Gastrocnemius medialis (tissue), 4 donors: ENCODE measurements at regions not wholly inside any gene's neighbourhood (a gene's known extent, or its start where the extent isn't known, plus 50 kb on each side); places are given as distances from the start of the nearest gene placed in this dataset.

Source experiments
- ATAC-seq, 2 donors: fragments of 150-250 bp; one replicate each; pipeline ENCODE4 v1.9.1; 2016
- DNase-seq, 2 donors: peaks; one replicate each; pipeline ENCODE4 v3.0.0-alpha.2; 2019
- H3K27ac ChIP-seq, 4 donors: fragments of 200-600 bp; sonication (generic); 1 replicate in 1 of 4; 2 replicates in 3 of 4; pipeline ENCODE4 v1.5.1; 2016 to 2018; ENCODE audit warnings: mild to moderate bottlenecking in 2 of 4, moderate library complexity in 1 of 4
- H3K27me3 ChIP-seq, 3 donors: fragments of 200-600 bp; sonication (generic) in 2 of 3; 1 replicate in 1 of 3; 2 replicates in 2 of 3; pipeline versions ENCODE4 v1.5.1 to v1.6.0; 2016 to 2019; ENCODE audit warnings: mild to moderate bottlenecking in 1 of 3, moderate library complexity in 1 of 3
- H3K36me3 ChIP-seq, 2 donors: fragments of 200-600 bp; sonication (generic) in 1 of 2; one replicate each; pipeline ENCODE4 v1.5.1; 2017 to 2018
- H3K4me1 ChIP-seq, 2 donors: fragments of 200-600 bp; sonication (generic) in 1 of 2; one replicate each; pipeline ENCODE4 v1.5.1; 2016 to 2017; ENCODE audit warnings: mild to moderate bottlenecking in 2 of 2
- H3K4me3 ChIP-seq, 4 donors: fragments of 200-600 bp; sonication (generic) in 3 of 4; 1 replicate in 1 of 4; 2 replicates in 3 of 4; pipeline ENCODE4 v1.5.1; 2016 to 2019; ENCODE audit warnings: mild to moderate bottlenecking in 2 of 4
- H3K9me3 ChIP-seq, 3 donors: fragments of 200-600 bp; sonication (generic) in 2 of 3; 1 replicate in 1 of 3; 2 replicates in 2 of 3; pipeline ENCODE4 v1.5.1; 2016 to 2019
- POLR2A ChIP-seq, 2 donors: fragments of 450-650 bp; IDR thresholded peaks; one replicate each; pipeline ENCODE4 v1.6.1; 2017; ENCODE audit warnings: antibody characterized with exemption in 2 of 2, mild to moderate bottlenecking in 2 of 2, moderate library complexity in 2 of 2
- in situ Hi-C, 4 donors: fragments of 200-750 bp; cut with MboI; loops; one replicate each; pipeline versions ENCODE4 v1.15.0 to v1.8.0; 2017; ENCODE audit warnings: low sequenced_read_pairs in 4 of 4
- intact Hi-C: fragments of 100-400 bp; cut with DNase I; formaldehyde crosslinking; loops from one replicate; pipeline ENCODE4 v1.15.1; 2023; ENCODE audit warnings: low total_unique reads
- TF ChIP-seq, protein P1 (sequence below), 5 experiments: fragments of 450-650 bp in 3 of 5; fragments of 200-600 bp in 2 of 5; sonication (generic) in 2 of 5; IDR thresholded peaks in 4 of 5; conservative IDR thresholded peaks in 1 of 5; 1 replicate in 4 of 5; 2 replicates in 1 of 5; pipeline ENCODE4 v1.5.1; 2016 to 2019; ENCODE audit warnings: antibody characterized with exemption in 5 of 5, mild to moderate bottlenecking in 3 of 5, moderate library complexity in 3 of 5

DNA sequence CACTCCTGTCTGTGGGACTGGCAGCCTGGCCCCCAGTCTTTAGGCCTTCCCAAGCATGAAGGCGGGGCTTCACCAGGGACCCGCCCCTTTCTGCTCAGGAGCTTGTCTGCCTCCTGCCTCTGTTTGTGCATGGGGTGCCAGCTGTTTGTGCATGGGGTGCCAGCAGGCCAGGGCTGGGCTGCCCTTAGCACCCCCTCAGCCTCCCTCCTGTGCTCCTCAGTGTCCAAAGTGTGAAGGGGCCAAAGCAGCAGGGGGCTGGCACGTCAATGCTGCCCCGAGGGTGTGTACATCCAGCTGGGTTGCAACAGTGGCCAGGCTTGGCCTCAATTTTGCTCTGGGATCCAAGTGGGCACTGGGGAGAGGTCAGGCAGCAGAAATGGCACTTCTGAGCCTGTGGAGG, 298.0 kb upstream of the GALNT5 start:
- TF ChIP-seq, protein P1, sequence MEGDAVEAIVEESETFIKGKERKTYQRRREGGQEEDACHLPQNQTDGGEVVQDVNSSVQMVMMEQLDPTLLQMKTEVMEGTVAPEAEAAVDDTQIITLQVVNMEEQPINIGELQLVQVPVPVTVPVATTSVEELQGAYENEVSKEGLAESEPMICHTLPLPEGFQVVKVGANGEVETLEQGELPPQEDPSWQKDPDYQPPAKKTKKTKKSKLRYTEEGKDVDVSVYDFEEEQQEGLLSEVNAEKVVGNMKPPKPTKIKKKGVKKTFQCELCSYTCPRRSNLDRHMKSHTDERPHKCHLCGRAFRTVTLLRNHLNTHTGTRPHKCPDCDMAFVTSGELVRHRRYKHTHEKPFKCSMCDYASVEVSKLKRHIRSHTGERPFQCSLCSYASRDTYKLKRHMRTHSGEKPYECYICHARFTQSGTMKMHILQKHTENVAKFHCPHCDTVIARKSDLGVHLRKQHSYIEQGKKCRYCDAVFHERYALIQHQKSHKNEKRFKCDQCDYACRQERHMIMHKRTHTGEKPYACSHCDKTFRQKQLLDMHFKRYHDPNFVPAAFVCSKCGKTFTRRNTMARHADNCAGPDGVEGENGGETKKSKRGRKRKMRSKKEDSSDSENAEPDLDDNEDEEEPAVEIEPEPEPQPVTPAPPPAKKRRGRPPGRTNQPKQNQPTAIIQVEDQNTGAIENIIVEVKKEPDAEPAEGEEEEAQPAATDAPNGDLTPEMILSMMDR (IDR thresholded peaks at IDR 0.05 in 4 of 5, conservative IDR thresholded peaks at IDR 0.05 in 1 of 5) = no peak
- TF ChIP-seq POLR2A (IDR thresholded peaks at IDR 0.05) = no peak
- in situ Hi-C loops = no loop called here

DNA sequence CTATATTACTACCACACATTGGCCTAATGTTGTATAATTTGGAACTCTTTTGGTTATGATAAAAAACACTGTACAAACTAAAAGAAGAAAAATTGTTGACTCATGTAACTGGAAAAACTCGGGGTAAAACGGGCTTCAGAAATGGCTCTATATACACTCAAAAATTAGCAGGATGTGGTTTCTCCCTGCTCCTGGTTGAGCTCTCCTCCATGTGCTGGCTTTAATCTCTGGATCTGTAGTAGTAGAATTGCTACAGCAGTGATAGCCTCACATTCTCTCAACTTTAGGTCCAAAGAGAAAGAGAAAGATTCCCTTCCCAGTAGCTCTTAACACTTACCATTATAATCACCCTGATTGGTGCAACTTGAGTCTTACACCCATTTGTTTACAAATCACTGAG, 274.9 kb upstream of the GALNT5 start:
- Histone ChIP-seq H3K36me3 (no peaks in the 10 kb centered on the region), H3K9me3 (no peaks in the 10 kb centered on the region), H3K4me1 (no peaks in the 10 kb centered on the region), H3K4me3 (no peak overlapping the region), H3K27ac (no peak overlapping the region), H3K27me3 (no peaks in the 10 kb centered on the region)
- intact Hi-C loops (no loop called here), in situ Hi-C loops (no loop called here)
- TF ChIP-seq, protein P1 (IDR thresholded peaks at IDR 0.05 in 4 of 5, conservative IDR thresholded peaks at IDR 0.05 in 1 of 5) = no peak
- no peak for TF ChIP-seq POLR2A (IDR thresholded peaks at IDR 0.05)
- ATAC-seq (no peak), DNase-seq (no peak)

More for the DNA sequence above, 298.0 kb upstream of the GALNT5 start:
- H3K4me3 ChIP-seq = no peak overlapping the region
- H3K9me3 ChIP-seq = no peaks in the 10 kb centered on the region
- H3K27me3 ChIP-seq = no peaks in the 10 kb centered on the region
- intact Hi-C loops = no loop called here
- no peaks in the 10 kb centered on the region for H3K36me3 ChIP-seq
- H3K4me1 ChIP-seq = no peaks in the 10 kb centered on the region
- no peak overlapping the region for H3K27ac ChIP-seq
- DNase-seq (no peak), ATAC-seq (no peak)

DNA sequence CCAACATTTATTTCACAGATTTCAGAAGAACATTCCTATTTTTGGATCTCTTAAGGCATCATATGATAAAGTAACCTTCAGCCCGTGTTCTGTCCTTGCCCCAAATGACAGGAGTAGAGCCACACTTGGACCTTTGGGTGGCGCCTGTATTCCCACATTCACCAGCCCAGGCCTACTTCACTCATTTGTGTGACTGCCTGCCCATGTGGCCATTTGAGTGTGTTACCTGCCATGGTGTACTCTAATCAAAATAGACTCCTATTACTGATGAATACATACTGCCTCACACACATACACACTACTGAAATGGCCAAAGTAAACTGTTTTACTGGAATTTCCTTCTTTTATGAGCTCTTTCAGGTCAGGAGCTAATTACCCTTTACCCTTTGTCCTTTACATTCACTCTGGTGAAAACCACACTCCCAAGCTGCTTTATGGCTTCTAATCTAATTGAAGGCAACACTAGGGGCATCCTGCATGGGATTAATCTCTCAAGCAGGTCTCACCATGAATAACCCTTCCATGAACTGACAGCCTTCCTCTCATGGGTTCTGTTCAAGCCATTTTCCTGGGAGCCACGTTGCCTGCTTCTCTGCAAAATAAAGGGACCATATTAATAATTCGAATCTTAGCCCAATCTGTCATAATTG, 271.0 kb upstream of the GALNT5 start:
- DNase-seq (no peak), ATAC-seq (no peak)
- in situ Hi-C loops (no loop called here), intact Hi-C loops (no loop called here)
- Histone ChIP-seq H3K9me3 (no peaks in the 10 kb centered on the region), H3K4me3 (no peak overlapping the region), H3K27me3 (no peaks in the 10 kb centered on the region), H3K36me3 (no peaks in the 10 kb centered on the region), H3K4me1 (no peaks in the 10 kb centered on the region), H3K27ac (no peak overlapping the region)
- TF ChIP-seq POLR2A (IDR thresholded peaks at IDR 0.05) = no peak
- TF ChIP-seq, protein P1 (IDR thresholded peaks at IDR 0.05 in 4 of 5, conservative IDR thresholded peaks at IDR 0.05 in 1 of 5) = no peak

DNA sequence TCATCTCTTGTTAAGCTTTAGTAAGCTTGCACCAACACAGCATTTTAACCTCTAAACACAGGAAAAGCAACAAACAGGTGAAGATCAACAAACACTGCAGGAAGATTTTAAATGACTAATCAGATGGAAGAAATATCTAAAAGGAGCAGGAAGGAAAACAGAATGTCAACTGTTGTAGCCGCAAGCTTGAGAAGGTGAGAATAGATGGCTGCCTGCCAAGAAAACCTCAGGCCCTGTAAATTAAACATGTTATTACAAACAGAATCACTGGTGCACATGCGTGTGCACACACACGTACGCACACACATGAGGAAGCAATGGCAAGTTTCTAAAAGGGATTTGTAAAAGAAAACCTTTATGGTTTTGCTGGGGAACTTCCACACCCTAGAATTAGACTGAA, 257.8 kb upstream of the GALNT5 start:
- no peak for DNase-seq
- in situ Hi-C loops (no loop called here), intact Hi-C loops (no loop called here)
- no peaks in the 10 kb centered on the region for H3K27me3 ChIP-seq
- H3K4me1 ChIP-seq = no peaks in the 10 kb centered on the region
- H3K4me3 ChIP-seq = no peak overlapping the region
- no peak overlapping the region for H3K27ac ChIP-seq
- H3K36me3 ChIP-seq = no peaks in the 10 kb centered on the region
- no peak for ATAC-seq
- H3K9me3 ChIP-seq = no peaks in the 10 kb centered on the region
- TF ChIP-seq POLR2A (IDR thresholded peaks at IDR 0.05) = no peak
- TF ChIP-seq, protein P1 (IDR thresholded peaks at IDR 0.05 in 4 of 5, conservative IDR thresholded peaks at IDR 0.05 in 1 of 5) = no peak

DNA sequence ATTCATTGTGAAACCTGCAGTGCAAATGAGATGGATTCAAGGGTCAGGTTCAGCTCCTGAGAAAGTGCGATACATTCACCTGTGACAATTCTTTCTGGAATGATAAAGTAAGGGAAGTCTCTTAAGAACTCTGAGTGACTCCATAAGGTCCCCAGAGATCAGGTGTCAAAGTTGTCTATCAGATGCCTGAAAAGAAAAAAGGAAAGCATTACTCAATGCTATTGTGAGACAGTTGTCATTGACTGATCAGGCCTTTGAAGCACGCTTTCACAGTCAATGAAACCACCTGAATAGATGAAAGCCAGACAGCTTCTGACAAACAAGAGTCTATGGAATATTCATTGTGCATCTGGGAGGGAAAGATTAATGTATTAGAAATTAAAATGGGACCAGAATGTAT, 252.7 kb upstream of the GALNT5 start:
- H3K27me3 ChIP-seq = no peaks in the 10 kb centered on the region
- no peak for TF ChIP-seq POLR2A (IDR thresholded peaks at IDR 0.05)
- TF ChIP-seq, protein P1 (IDR thresholded peaks at IDR 0.05 in 4 of 5, conservative IDR thresholded peaks at IDR 0.05 in 1 of 5) = no peak
- H3K36me3 ChIP-seq = no peaks in the 10 kb centered on the region
- in situ Hi-C loops (no loop called here), intact Hi-C loops (no loop called here)
- DNase-seq (no peak), ATAC-seq (no peak)
- H3K4me3 ChIP-seq = no peak overlapping the region
- H3K9me3 ChIP-seq = no peaks in the 10 kb centered on the region
- no peaks in the 10 kb centered on the region for H3K4me1 ChIP-seq
- no peak overlapping the region for H3K27ac ChIP-seq
